Right lobe of liver (tissue), 4 donors: ENCODE measurements at regions not wholly inside any gene's neighbourhood (a gene's known extent, or its start where the extent isn't known, plus 50 kb on each side); places are given as distances from the start of the nearest gene placed in this dataset.

Experiments used
- CTCF ChIP-seq, 4 donors: fragments of 200-600 bp in 3 of 4; fragments of 450-650 bp in 1 of 4; IDR thresholded peaks; one replicate each; pipeline versions ENCODE4 v1.5.1 to v1.8.0; 2016 to 2022; ENCODE audit warnings: antibody characterized with exemption in 4 of 4, mild to moderate bottlenecking in 2 of 4
- POLR2A ChIP-seq: fragments of 450-650 bp; IDR thresholded peaks from one replicate; pipeline ENCODE4 v1.6.1; 2017; ENCODE audit warnings: antibody characterized with exemption, mild to moderate bottlenecking
- donor health status: DM: no; HTN: no; CAD: no.
- donor health status: DM: no; HTN: no; CAD: no.
- donor health status: DM: no; HTN: yes; CAD: no.

- TF ChIP-seq CTCF (IDR thresholded peaks at IDR 0.05) (no peak), POLR2A (no peak)
Observed at GRCh38 chr2:77629539-77629938, 107.4 kb upstream of the LRRTM4 start.
